ENCODE measurements at regions not wholly inside any gene's neighbourhood (a gene's known extent, or its start where the extent isn't known, plus 50 kb on each side); places are given as distances from the start of the nearest gene placed in this dataset.

GRCh38 chr1:30607723-30608122, 115.7 kb downstream of the MATN1 start:
- TF ChIP-seq SP1 (IDR thresholded peaks at IDR 0.05) (no peak), L3MBTL2 (conservative IDR thresholded peaks at IDR 0.05) (no peak), FOXA1 (IDR thresholded peaks at IDR 0.05) (no peak), SUZ12 (IDR thresholded peaks at IDR 0.05) (no peak)
